Right lobe of liver (tissue), 4 donors: ENCODE measurements at regions not wholly inside any gene's neighbourhood (a gene's known extent, or its start where the extent isn't known, plus 50 kb on each side); places are given as distances from the start of the nearest gene placed in this dataset.

Source experiments
- CTCF ChIP-seq, 4 donors: fragments of 200-600 bp in 3 of 4; fragments of 450-650 bp in 1 of 4; IDR thresholded peaks; one replicate each; pipeline versions ENCODE4 v1.5.1 to v1.8.0; 2016 to 2022; ENCODE audit warnings: antibody characterized with exemption in 4 of 4, mild to moderate bottlenecking in 2 of 4
- POLR2A ChIP-seq: fragments of 450-650 bp; IDR thresholded peaks from one replicate; pipeline ENCODE4 v1.6.1; 2017; ENCODE audit warnings: antibody characterized with exemption, mild to moderate bottlenecking
- donor health status: DM: no; HTN: no; CAD: no.
- donor health status: DM: no; HTN: no; CAD: no.
- donor health status: DM: no; HTN: yes; CAD: no.

- no peak for TF ChIP-seq CTCF (IDR thresholded peaks at IDR 0.05)
- no peak for TF ChIP-seq POLR2A
Measured at GRCh38 chr18:67805261-67805660, 288.7 kb upstream of the DSEL start.
